HCT116 (cell line): ENCODE measurements at regions not wholly inside any gene's neighbourhood (a gene's known extent, or its start where the extent isn't known, plus 50 kb on each side); places are given as distances from the start of the nearest gene placed in this dataset.

Experiments
- ATAC-seq: fragments of 200-7000 bp; cut with Tn5 transposase; 2 replicates; pipeline ENCODE4 v1.9.1; 2020; ENCODE audit warnings: mild to moderate bottlenecking, moderate library complexity
- BruUV-seq: library from RNA; stranded (reverse); fragments of 400-500 nt; replicated peaks from 2 replicates; lab custom pipeline; 2021; lab: Mats Ljungman, UMichigan
- CTCF ChIA-PET: fragments of 300-600 bp; sonication (Branson Sonifier 250); formaldehyde crosslinking; loops from one replicate; lab custom pipeline; 2021; ENCODE audit warnings: antibody characterized with exemption; lab: Charles Lee
- POLR2A ChIA-PET: fragments of 300-600, 350-600 bp; sonication (Branson Sonifier 250); formaldehyde crosslinking; loops from one replicate; lab custom pipeline; 2021; ENCODE audit warnings: antibody characterized with exemption; lab: Charles Lee
- RAD21 ChIA-PET, 2 experiments: fragments of 300-600 bp; sonication (Branson Sonifier 250); formaldehyde crosslinking; loops; one replicate each; lab custom pipeline; 2023; ENCODE audit warnings: low total read pairs in 2 of 2; ENCODE audit not compliant: uncharacterized antibody in 2 of 2, unreplicated experiment in 2 of 2, low non-redundant PET in 1 of 2; lab: Charles Lee
- DNase-seq: peaks from one replicate; pipeline ENCODE4 v3.0.0-alpha.2; 2010; ENCODE audit warnings: low read depth, low spot score
- H2AFZ ChIP-seq: fragments of 200-600 bp; shearing (Covaris generic), sonication (generic); 2 replicates; pipeline ENCODE4 v1.6.1; 2017; ENCODE audit warnings: low read depth, mixed run types, mixed read lengths, antibody characterized with exemption, low read length; ENCODE audit not compliant: poor library complexity, severe bottlenecking
- H3K27ac ChIP-seq: 2 replicates; pipeline ENCODE4 v1.5.1; 2012; ENCODE audit warnings: low read depth, low read length
- H3K27me3 ChIP-seq: fragments of 200-600 bp; sonication (generic); 2 replicates; pipeline ENCODE4 v1.6.1; 2016; ENCODE audit warnings: mixed run types, low read length, mixed read lengths; ENCODE audit not compliant: insufficient read depth
- H3K36me3 ChIP-seq, 2 experiments: fragments of 200-500 bp in 1 of 2; fragments of 200-600 bp in 1 of 2; sonication (Bioruptor generic) in 1 of 2; sonication (generic) in 1 of 2; 2 replicates each; pipeline versions ENCODE4 v1.5.1 to v1.6.1; 2014 to 2016; ENCODE audit warnings: low read length in 2 of 2, inconsistent platforms in 1 of 2, mixed read lengths in 1 of 2, mixed run types in 1 of 2; ENCODE audit not compliant: insufficient read depth in 2 of 2, control insufficient read depth in 1 of 2
- H3K4me1 ChIP-seq, 2 experiments: fragments of 200-600 bp in 1 of 2; sonication (generic) in 1 of 2; 2 replicates each; pipeline versions ENCODE4 v1.5.1 to v1.6.1; 2012 to 2017; ENCODE audit warnings: low read length in 2 of 2, inconsistent platforms in 1 of 2, mild to moderate bottlenecking in 1 of 2, mixed read lengths in 1 of 2, mixed run types in 1 of 2, moderate library complexity in 1 of 2; ENCODE audit not compliant: insufficient read depth in 2 of 2, control insufficient read depth in 1 of 2
- H3K4me2 ChIP-seq: fragments of 200-600 bp; sonication (generic); 2 replicates; pipeline ENCODE4 v1.6.1; 2017; ENCODE audit warnings: mixed run types, low read length, mixed read lengths
- H3K4me3 ChIP-seq, 2 experiments: fragments of 200-600 bp in 1 of 2; sonication (generic) in 1 of 2; replicated peaks in 1 of 2; 2 replicates each; pipeline ENCODE4 v1.5.1; 2011 to 2016; ENCODE audit warnings: low read length in 2 of 2, control low read depth in 1 of 2, low read depth in 1 of 2, mild to moderate bottlenecking in 1 of 2, mixed read lengths in 1 of 2, mixed run types in 1 of 2
- H3K79me2 ChIP-seq: fragments of 200-600 bp; sonication (generic); 2 replicates; pipeline ENCODE4 v1.6.1; 2017; ENCODE audit warnings: mild to moderate bottlenecking, mixed run types, low read length, moderate library complexity, mixed read lengths; ENCODE audit not compliant: insufficient read depth
- H3K9ac ChIP-seq: fragments of 200-600 bp; sonication (generic); 2 replicates; pipeline ENCODE4 v1.6.1; 2016; ENCODE audit warnings: low read length, mixed read lengths
- H3K9me2 ChIP-seq: fragments of 200-600 bp; sonication (generic), shearing (Covaris generic); 2 replicates; pipeline ENCODE4 v1.6.1; 2017; ENCODE audit warnings: mixed run types, mild to moderate bottlenecking, moderate library complexity; ENCODE audit not compliant: insufficient read depth
- H3K9me3 ChIP-seq, 2 experiments: fragments of 200-500 bp in 1 of 2; fragments of 200-600 bp in 1 of 2; sonication (Bioruptor generic) in 1 of 2; sonication (generic) in 1 of 2; 2 replicates each; pipeline ENCODE4 v1.6.1; 2014 to 2017; ENCODE audit warnings: low read length in 2 of 2, mixed read lengths in 2 of 2, inconsistent platforms in 1 of 2, low read depth in 1 of 2, mild to moderate bottlenecking in 1 of 2, mixed run types in 1 of 2, moderate library complexity in 1 of 2; ENCODE audit not compliant: control insufficient read depth in 1 of 2, insufficient read depth in 1 of 2
- H4K20me1 ChIP-seq: fragments of 200-600 bp; sonication (generic), shearing (Covaris generic); 2 replicates; pipeline ENCODE4 v1.6.1; 2017; ENCODE audit warnings: mixed run types, mild to moderate bottlenecking, moderate library complexity; ENCODE audit not compliant: insufficient read depth
- ATF3 ChIP-seq: IDR thresholded peaks from 2 replicates; pipeline ENCODE4 v1.6.1; 2012
- CBX3 ChIP-seq: IDR thresholded peaks from 2 replicates; pipeline ENCODE4 v1.6.1; 2012; ENCODE audit warnings: low read depth
- CEBPB ChIP-seq: IDR thresholded peaks from 2 replicates; pipeline ENCODE4 v1.6.1; 2012; ENCODE audit warnings: low read depth
- CTCF ChIP-seq, 3 experiments: fragments of 200-600 bp in 1 of 3; sonication (generic) in 1 of 3; IDR thresholded peaks in 2 of 3; conservative IDR thresholded peaks in 1 of 3; 2 replicates each; pipeline ENCODE4 v1.5.1; 2012 to 2017; ENCODE audit warnings: low read depth in 2 of 3, low read length in 2 of 3, antibody characterized with exemption in 1 of 3, borderline replicate concordance in 1 of 3, control low read depth in 1 of 3, mild to moderate bottlenecking in 1 of 3, mixed read lengths in 1 of 3, mixed run types in 1 of 3, moderate library complexity in 1 of 3; ENCODE audit not compliant: insufficient read depth in 1 of 3
- ELF1 ChIP-seq: IDR thresholded peaks from 2 replicates; pipeline ENCODE4 v1.6.1; 2012; ENCODE audit warnings: low read depth, borderline replicate concordance
- EZH2 ChIP-seq: fragments of 200-600 bp; sonication (generic); IDR thresholded peaks from 2 replicates; pipeline ENCODE4 v1.6.1; 2017; ENCODE audit warnings: antibody characterized with exemption, mixed run types
- EZH2phosphoT487 ChIP-seq: fragments of 200-600 bp; IDR thresholded peaks from 2 replicates; pipeline ENCODE4 v1.6.1; 2018; ENCODE audit warnings: antibody characterized with exemption, borderline replicate concordance
- FOSL1 ChIP-seq: IDR thresholded peaks from 2 replicates; pipeline ENCODE4 v1.6.1; 2012; ENCODE audit warnings: low read depth
- JUND ChIP-seq: IDR thresholded peaks from 2 replicates; pipeline ENCODE4 v1.6.1; 2012
- MAX ChIP-seq: IDR thresholded peaks from 2 replicates; pipeline ENCODE4 v1.6.1; 2012
- POLR2A ChIP-seq: IDR thresholded peaks from 2 replicates; pipeline ENCODE4 v1.7.0; 2011; ENCODE audit warnings: borderline replicate concordance; ENCODE audit not compliant: insufficient read depth, insufficient read length; ENCODE audit errors: extremely low read depth
- RAD21 ChIP-seq: IDR thresholded peaks from 2 replicates; pipeline ENCODE4 v1.6.1; 2012; ENCODE audit warnings: low read depth, mild to moderate bottlenecking
- REST ChIP-seq: IDR thresholded peaks from 2 replicates; pipeline ENCODE4 v1.6.1; 2012; ENCODE audit warnings: low read depth
- SRF ChIP-seq: IDR thresholded peaks from 2 replicates; pipeline ENCODE4 v1.6.1; 2012; ENCODE audit warnings: low read depth
- YY1 ChIP-seq: IDR thresholded peaks from 2 replicates; pipeline ENCODE4 v1.6.1; 2011; ENCODE audit warnings: low read length, low read depth, moderate library complexity, mild to moderate bottlenecking; ENCODE audit not compliant: insufficient replicate concordance; ENCODE audit errors: extremely low read depth
- ZBTB33 ChIP-seq: IDR thresholded peaks from 2 replicates; pipeline ENCODE4 v1.6.1; 2011; ENCODE audit warnings: mild to moderate bottlenecking, low read length, moderate library complexity; ENCODE audit not compliant: insufficient replicate concordance; ENCODE audit errors: extremely low read depth
- ZFX ChIP-seq: fragments of 450-650 bp; IDR thresholded peaks from 2 replicates; pipeline ENCODE4 v1.6.1; 2017
- ZNF274 ChIP-seq: fragments of 200-500 bp; sonication (Bioruptor generic); IDR thresholded peaks from 2 replicates; pipeline ENCODE4 v1.6.1; 2014; ENCODE audit warnings: mild to moderate bottlenecking, low read depth, low read length, inconsistent platforms
- intact Hi-C: fragments of 100-400 bp; cut with micrococcal nuclease; formaldehyde crosslinking; loops from 2 replicates; pipeline ENCODE4 v1.10.0; 2022

- intact Hi-C loops, result no loop called here
- Histone ChIP-seq H3K79me2 (no peaks in the 10 kb centered on the region), H3K27ac (no peak overlapping the region)
Measured at GRCh38 chr5:60335913-60336312, 364.1 kb downstream of the DEPDC1B start.

More at GRCh38 chr5:60335913-60336312, 364.1 kb downstream of the DEPDC1B start:
- Histone ChIP-seq H3K4me2 (no peak overlapping the region), H3K4me1 (peaks cover 0 to 4% of the 10 kb centered on the region in 2 experiments; a peak in 1 of 4 replicates), H2AFZ (no peak overlapping the region), H3K9ac (no peak overlapping the region), H4K20me1 (no peaks in the 10 kb centered on the region), H3K9me2 (no peaks in the 10 kb centered on the region), H3K27me3 (no peaks in the 10 kb centered on the region), H3K4me3 (no peak overlapping the region), H3K9me3 (no peaks in the 10 kb centered on the region), H3K36me3 (no peaks in the 10 kb centered on the region)
- ATAC-seq (no peak), DNase-seq (no peak)
- BruUV-seq, result no TSS peak
- POLR2A ChIA-PET, result no interaction called here
- TF ChIP-seq MAX (no peak), YY1 (no peak), ATF3 (no peak), EZH2phosphoT487 (no peak), ZFX (no peak), ZBTB33 (no peak), CEBPB (no peak), FOSL1 (no peak), EZH2 (no peak), ELF1 (no peak), REST (no peak), POLR2A (no peak), SRF (no peak), RAD21 (no peak), JUND (no peak), CTCF (IDR thresholded peaks at IDR 0.05 in 2 of 3, conservative IDR thresholded peaks at IDR 0.05 in 1 of 3; ENCODE audit: borderline replicate concordance in 1 of 3, insufficient read depth in 1 of 3, low read depth in 2 of 3, low read length in 2 of 3) (no peak), CBX3 (no peak), ZNF274 (no peak)
- RAD21 ChIA-PET, result no interaction called here
- CTCF ChIA-PET, result no interaction called here
